ENCODE measurements at regions not wholly inside any gene's neighbourhood (a gene's known extent, or its start where the extent isn't known, plus 50 kb on each side); places are given as distances from the start of the nearest gene placed in this dataset.

DNA sequence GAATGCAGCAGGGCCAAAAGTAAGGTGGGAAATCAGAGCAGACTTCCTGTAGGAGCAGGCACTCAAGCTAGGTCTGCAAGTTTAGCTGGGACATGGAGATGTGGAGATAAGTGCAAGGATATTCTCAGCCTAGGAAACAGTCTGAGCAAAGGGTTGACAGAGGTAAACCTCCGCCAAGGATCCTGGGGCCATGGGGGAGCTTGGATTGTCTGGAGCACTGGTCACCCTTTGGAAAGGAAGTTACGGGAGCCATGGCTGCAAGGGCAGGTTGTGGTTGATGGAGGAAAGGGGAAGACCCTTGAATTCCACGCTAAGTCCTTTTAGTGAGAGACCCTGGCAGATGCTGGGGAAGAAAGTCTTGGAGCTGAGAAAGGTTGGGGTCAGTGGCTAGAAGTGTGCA is 150.9 kb downstream of the PTPRU start:
- TF ChIP-seq POLR2AphosphoS5 (IDR thresholded peaks at IDR 0.05; ENCODE audit: low read depth, low read length): no peak
- no peak for TF ChIP-seq FOXP2 (optimal IDR thresholded peaks at IDR 0.05; ENCODE audit: borderline replicate concordance, extremely low read depth, extremely low read length, insufficient read depth)
- TF ChIP-seq SIN3A (IDR thresholded peaks at IDR 0.05; ENCODE audit: borderline replicate concordance, insufficient read depth, low read length): no peak
- no peak for TF ChIP-seq TAF1 (IDR thresholded peaks at IDR 0.05; ENCODE audit: borderline replicate concordance, insufficient read depth, low read length)
- TF ChIP-seq, protein P1, sequence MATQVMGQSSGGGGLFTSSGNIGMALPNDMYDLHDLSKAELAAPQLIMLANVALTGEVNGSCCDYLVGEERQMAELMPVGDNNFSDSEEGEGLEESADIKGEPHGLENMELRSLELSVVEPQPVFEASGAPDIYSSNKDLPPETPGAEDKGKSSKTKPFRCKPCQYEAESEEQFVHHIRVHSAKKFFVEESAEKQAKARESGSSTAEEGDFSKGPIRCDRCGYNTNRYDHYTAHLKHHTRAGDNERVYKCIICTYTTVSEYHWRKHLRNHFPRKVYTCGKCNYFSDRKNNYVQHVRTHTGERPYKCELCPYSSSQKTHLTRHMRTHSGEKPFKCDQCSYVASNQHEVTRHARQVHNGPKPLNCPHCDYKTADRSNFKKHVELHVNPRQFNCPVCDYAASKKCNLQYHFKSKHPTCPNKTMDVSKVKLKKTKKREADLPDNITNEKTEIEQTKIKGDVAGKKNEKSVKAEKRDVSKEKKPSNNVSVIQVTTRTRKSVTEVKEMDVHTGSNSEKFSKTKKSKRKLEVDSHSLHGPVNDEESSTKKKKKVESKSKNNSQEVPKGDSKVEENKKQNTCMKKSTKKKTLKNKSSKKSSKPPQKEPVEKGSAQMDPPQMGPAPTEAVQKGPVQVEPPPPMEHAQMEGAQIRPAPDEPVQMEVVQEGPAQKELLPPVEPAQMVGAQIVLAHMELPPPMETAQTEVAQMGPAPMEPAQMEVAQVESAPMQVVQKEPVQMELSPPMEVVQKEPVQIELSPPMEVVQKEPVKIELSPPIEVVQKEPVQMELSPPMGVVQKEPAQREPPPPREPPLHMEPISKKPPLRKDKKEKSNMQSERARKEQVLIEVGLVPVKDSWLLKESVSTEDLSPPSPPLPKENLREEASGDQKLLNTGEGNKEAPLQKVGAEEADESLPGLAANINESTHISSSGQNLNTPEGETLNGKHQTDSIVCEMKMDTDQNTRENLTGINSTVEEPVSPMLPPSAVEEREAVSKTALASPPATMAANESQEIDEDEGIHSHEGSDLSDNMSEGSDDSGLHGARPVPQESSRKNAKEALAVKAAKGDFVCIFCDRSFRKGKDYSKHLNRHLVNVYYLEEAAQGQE (IDR thresholded peaks at IDR 0.05; ENCODE audit: insufficient read depth in 1 of 2, low read depth in 2 of 2, low read length in 2 of 2): no peak

DNA sequence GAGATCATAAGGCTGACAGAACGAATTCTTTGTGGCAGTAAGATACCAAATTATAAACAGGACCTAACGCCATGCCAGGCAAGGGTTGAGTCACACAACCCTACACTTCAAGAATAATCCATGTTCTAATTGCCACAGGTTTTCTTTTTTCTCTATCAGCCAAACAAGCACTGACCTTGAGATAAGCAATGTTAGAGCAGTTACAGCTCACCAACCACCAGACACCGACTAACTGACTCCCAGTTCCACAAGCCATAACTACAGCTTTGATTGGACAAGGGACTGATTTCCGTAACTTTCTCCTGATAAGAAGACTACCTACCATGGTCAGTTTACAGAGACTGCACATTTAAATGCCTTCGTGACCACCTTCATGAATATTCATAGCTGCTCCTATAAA is 149.6 kb downstream of the PTPRU start:
- TF ChIP-seq, protein P1 (IDR thresholded peaks at IDR 0.05; ENCODE audit: insufficient read depth in 1 of 2, low read depth in 2 of 2, low read length in 2 of 2): no peak
- no peak for TF ChIP-seq POLR2AphosphoS5 (IDR thresholded peaks at IDR 0.05; ENCODE audit: low read depth, low read length)
- no peak for TF ChIP-seq FOXP2 (optimal IDR thresholded peaks at IDR 0.05; ENCODE audit: borderline replicate concordance, extremely low read depth, extremely low read length, insufficient read depth)
- no peak for TF ChIP-seq SIN3A (IDR thresholded peaks at IDR 0.05; ENCODE audit: borderline replicate concordance, insufficient read depth, low read length)
- no peak for TF ChIP-seq TAF1 (IDR thresholded peaks at IDR 0.05; ENCODE audit: borderline replicate concordance, insufficient read depth, low read length)

DNA sequence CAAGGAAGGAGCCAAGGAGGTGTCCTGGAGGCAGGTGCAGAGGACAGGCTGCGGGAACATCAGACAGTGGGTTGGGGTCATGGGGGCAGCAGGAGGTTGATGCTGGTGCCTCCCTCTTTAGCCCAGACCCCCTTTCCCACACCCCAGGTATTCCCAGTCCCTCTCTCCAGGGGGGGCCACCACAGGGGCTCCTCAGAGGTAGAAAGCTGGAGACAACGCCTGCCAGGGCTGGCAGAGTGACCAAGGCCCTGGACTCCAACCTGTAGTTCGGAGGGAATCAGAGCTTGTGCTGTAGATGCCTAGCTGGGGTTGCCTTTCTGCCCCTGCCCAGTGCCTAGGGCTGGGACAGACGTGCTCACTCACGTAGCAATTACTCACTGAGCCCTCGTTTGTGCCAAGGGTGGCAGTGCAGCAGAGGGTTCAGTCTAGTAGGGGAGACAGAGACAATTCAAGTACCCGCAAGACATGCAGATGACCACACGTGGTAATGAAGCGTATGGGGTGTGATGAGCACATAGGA is 148.2 kb downstream of the PTPRU start:
- no peak for TF ChIP-seq TAF1 (IDR thresholded peaks at IDR 0.05; ENCODE audit: borderline replicate concordance, insufficient read depth, low read length)

DNA sequence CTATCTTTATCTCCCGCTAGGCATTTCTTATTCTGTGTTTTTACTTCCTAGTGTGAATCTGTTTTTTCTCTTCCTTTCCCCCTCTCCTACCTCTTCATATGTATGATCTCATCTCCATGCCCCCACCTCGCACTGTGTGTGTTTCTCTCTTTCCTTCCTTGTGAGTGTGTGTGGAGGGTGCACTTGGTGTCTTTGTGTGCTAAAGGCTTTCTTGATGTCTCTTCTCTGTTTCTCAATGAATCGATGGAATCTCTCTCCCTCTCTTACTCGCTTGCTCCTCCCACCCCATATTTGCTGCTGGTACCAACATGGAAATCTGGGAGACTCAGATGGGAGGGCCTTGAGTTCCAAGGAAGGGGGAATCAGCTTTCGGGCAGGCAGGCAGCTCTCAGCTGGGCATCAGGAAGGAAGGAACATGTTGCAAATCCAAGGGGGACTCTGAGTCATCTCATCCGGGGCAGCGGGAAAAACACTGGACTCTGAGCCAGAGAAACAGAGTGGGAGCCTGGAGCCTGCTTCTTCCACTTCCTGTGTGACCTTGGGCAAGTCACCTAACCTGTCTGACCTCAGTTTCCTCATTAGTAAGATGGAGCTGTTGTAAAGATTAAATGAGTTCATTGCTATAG is 147.5 kb downstream of the PTPRU start:
- TF ChIP-seq SIN3A (IDR thresholded peaks at IDR 0.05; ENCODE audit: borderline replicate concordance, insufficient read depth, low read length) (no peak), FOXP2 (optimal IDR thresholded peaks at IDR 0.05; ENCODE audit: borderline replicate concordance, extremely low read depth, extremely low read length, insufficient read depth) (no peak), POLR2AphosphoS5 (IDR thresholded peaks at IDR 0.05; ENCODE audit: low read depth, low read length) (no peak), TAF1 (IDR thresholded peaks at IDR 0.05; ENCODE audit: borderline replicate concordance, insufficient read depth, low read length) (no peak)
- TF ChIP-seq, protein P1 (IDR thresholded peaks at IDR 0.05; ENCODE audit: insufficient read depth in 1 of 2, low read depth in 2 of 2, low read length in 2 of 2): no peak

DNA sequence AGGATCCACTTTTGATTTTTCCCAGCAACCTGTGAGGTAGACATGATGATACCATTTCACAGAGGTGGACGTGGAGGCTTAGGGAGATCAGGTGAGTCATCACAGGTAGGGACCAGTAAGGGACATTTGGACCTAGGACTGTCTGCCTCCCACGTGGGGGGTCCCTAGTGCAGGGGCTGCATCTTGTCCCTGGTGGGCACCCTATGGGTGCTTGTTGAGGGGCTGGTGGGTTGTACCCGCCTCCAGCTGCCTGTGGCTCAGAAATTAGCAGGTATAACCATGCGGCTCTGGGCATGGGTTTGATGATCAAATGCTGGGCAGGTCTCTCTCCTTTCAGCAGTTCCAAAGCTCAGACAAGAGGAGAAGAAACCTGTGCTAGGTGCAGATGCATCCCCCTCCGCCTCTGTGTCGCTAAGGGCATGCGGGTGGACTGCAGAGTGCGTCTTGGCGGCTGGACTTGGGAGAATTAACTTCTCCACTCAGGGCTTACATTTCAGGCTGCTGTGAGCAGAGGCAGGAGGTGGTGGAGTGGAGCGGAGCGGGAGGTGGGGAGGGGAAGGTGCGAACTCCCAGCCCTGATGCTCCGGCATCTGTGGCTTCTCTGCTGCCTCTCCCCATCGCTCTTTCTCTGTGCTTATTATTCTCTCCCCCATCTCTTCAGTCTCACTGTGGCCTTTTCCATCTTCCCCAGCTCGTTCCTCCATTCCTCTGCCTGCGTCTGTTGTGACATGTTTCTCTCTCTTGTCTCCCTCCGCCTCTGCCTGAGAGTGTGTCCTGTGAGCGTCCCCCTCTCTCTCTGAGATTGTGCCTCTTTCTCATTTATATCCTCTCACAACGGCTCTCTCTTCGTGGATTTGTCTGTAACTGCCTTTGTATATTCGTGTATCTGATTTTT is 146.8 kb downstream of the PTPRU start:
- TF ChIP-seq FOXP2 (optimal IDR thresholded peaks at IDR 0.05; ENCODE audit: borderline replicate concordance, extremely low read depth, extremely low read length, insufficient read depth): no peak
- no peak for TF ChIP-seq TAF1 (IDR thresholded peaks at IDR 0.05; ENCODE audit: borderline replicate concordance, insufficient read depth, low read length)
- TF ChIP-seq POLR2AphosphoS5 (IDR thresholded peaks at IDR 0.05; ENCODE audit: low read depth, low read length): no peak
- TF ChIP-seq, protein P1 (IDR thresholded peaks at IDR 0.05; ENCODE audit: insufficient read depth in 1 of 2, low read depth in 2 of 2, low read length in 2 of 2): no peak
- no peak for TF ChIP-seq SIN3A (IDR thresholded peaks at IDR 0.05; ENCODE audit: borderline replicate concordance, insufficient read depth, low read length)

Data from PFSK-1 (cell line).